Small intestine (tissue), 7 donors: ENCODE measurements at regions not wholly inside any gene's neighbourhood (a gene's known extent, or its start where the extent isn't known, plus 50 kb on each side); places are given as distances from the start of the nearest gene placed in this dataset.

Source experiments
- DNase-seq, 2 donors: peaks; one replicate each; pipeline versions ENCODE4 v3.0.0 to v3.0.0-alpha.2; 2013
- FAIRE-seq: peaks from 2 replicates; lab custom pipeline; 2012; peaks lifted over from hg19 to GRCh38; lab: Jason Lieb, UNC
- H3K27ac ChIP-seq, 3 donors: one replicate each; pipeline ENCODE4 v1.5.1; 2013; ENCODE audit warnings: low read length in 2 of 3, mild to moderate bottlenecking in 2 of 3, control low read depth in 1 of 3, inconsistent platforms in 1 of 3, low read depth in 1 of 3, moderate library complexity in 1 of 3
- H3K27me3 ChIP-seq, 3 donors: one replicate each; pipeline ENCODE4 v1.6.1; 2013; ENCODE audit warnings: low read length in 3 of 3, inconsistent platforms in 1 of 3; ENCODE audit not compliant: control insufficient read depth in 3 of 3, insufficient read depth in 3 of 3
- H3K36me3 ChIP-seq, 3 donors: one replicate each; pipeline ENCODE4 v1.6.1; 2013; ENCODE audit warnings: low read length in 3 of 3, inconsistent platforms in 1 of 3, low read depth in 1 of 3, mild to moderate bottlenecking in 1 of 3, moderate library complexity in 1 of 3; ENCODE audit not compliant: control insufficient read depth in 3 of 3, insufficient read depth in 2 of 3
- H3K4me1 ChIP-seq, 3 donors: one replicate each; pipeline ENCODE4 v1.6.1; 2013; ENCODE audit warnings: low read length in 2 of 3, inconsistent platforms in 1 of 3, low read depth in 1 of 3, mild to moderate bottlenecking in 1 of 3, moderate library complexity in 1 of 3; ENCODE audit not compliant: control insufficient read depth in 3 of 3, insufficient read depth in 2 of 3
- H3K4me3 ChIP-seq, 3 donors: one replicate each; pipeline ENCODE4 v1.5.1; 2013; ENCODE audit warnings: low read length in 3 of 3, control low read depth in 1 of 3, inconsistent platforms in 1 of 3, low read depth in 1 of 3, mild to moderate bottlenecking in 1 of 3, moderate library complexity in 1 of 3
- H3K9me3 ChIP-seq, 2 donors: one replicate each; pipeline ENCODE4 v1.6.1; 2013; ENCODE audit warnings: low read depth in 1 of 2, low read length in 1 of 2; ENCODE audit not compliant: control insufficient read depth in 2 of 2, insufficient read depth in 1 of 2
- WGBS, 3 donors: extraction: QIAGEN DNeasy Blood & Tissue Kit; methylation state at CpG; one replicate each; pipeline ENCODE4 v1.1.7; 2013; 5-methylcytosine and 5-hydroxymethylcytosine counted together
- donor health status: healthy with polysubstance abuse.
- donor health status: control.
- donor health status: control.
- donor health status: Bipolar disorder and iron deficiency.
- donor health status: healthy.

DNA sequence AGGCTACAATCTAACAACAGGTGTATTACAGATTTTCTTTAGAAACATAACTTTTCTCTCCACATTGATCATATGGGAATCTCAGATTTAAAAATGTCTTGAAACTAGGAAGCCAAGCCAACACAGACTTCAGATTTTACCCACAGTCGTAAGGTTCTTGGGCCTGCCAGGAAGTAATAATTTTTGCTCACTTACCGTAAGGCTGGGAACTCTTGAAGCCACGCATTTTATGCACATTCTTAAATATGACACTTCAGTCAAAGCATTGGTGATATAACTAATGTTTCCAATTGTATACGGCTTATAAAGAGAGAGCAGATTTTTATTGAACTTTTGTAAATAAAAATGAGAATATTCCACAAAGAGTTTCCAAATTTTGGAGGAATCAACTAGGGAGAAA lies 328.9 kb upstream of the TRPC7 start:
- Histone ChIP-seq H3K4me3 (no peak overlapping the region), H3K36me3 (no peaks in the 10 kb centered on the region), H3K27me3 (no peaks in the 10 kb centered on the region), H3K27ac (no peak overlapping the region), H3K9me3 (peaks cover 0 to under 1% of the 10 kb centered on the region in 2 donors), H3K4me1 (no peaks in the 10 kb centered on the region)
- WGBS, 3 donors: 62 to 87% (median 77%) methylated on average over 4 of the region's 4 CpGs
- FAIRE-seq: no peak
- no peak for DNase-seq

GRCh38 chr5:136689552-136689951 lies 324.2 kb upstream of the TRPC7 start:
- DNase-seq (no peak), FAIRE-seq (no peak)
- Histone ChIP-seq H3K27ac (no peak overlapping the region), H3K27me3 (no peaks in the 10 kb centered on the region), H3K4me1 (no peaks in the 10 kb centered on the region), H3K4me3 (no peak overlapping the region), H3K9me3 (peaks cover 0 to 13% of the 10 kb centered on the region in 2 donors), H3K36me3 (no peaks in the 10 kb centered on the region)
- WGBS, 3 donors: 30 to 83% (median 35%) methylated on average over 2 of the region's 2 CpGs

DNA sequence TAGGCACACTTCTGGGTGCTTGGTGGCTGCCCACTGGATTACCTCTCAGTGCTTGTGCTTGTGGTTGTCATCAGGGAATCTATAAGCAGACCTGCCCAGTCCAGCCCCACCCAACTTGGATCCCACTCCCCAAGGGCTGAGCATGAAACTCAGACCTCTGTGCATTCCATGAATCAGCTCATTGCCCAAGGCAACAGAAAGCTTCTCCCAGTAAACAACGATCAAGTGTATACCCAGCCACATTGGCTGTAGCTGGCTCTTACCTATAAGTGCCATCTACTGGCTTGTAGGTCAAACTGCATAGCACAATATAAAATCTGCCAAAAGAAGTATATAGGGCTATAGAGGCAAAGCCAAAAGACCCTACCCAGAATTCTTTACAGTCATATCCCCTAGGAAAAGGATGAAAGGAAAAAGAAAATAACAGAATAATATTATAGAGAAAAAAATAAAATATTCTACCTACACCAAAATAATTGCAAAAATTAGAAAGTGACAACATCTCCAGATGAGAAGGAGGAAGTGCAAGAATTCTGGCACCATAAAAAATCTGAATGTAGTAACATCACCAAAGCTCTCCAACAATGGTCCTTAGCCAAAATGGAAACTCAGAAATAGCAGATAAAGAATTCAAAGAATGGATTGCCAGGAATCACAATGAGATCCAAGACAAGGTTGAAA lies 321.0 kb upstream of the TRPC7 start:
- H3K36me3 ChIP-seq: no peaks in the 10 kb centered on the region
- DNase-seq: peak in 1 of 2 donors; percentile 6
- WGBS, 3 donors: 6 to 32% (median 24%) methylated on average over 1 of the region's 1 CpG
- H3K4me1 ChIP-seq: no peaks in the 10 kb centered on the region
- H3K27me3 ChIP-seq: no peaks in the 10 kb centered on the region
- no peak overlapping the region for H3K27ac ChIP-seq
- FAIRE-seq: no peak
- no peak overlapping the region for H3K4me3 ChIP-seq
- H3K9me3 ChIP-seq: peaks cover 0 to 13% of the 10 kb centered on the region in 2 donors

DNA sequence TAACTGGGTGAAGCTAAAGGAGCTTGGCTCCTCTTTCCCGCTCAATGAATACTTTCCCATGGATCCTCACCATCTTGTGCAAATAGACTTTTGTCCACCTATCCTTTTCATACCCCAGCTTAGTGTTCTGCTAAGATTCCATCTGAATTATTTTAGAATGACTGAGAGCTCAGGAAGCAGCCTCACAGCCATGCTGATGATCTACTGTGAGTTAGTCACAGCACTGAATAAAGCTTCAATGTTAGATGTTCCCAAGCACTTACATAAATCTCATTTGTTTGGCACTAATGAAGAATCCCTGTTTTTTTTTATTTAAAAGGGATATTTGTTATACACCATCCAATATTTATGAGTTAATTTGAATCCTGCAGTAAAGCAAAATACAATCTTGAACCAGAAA lies 317.6 kb upstream of the TRPC7 start:
- H3K36me3 ChIP-seq: no peaks in the 10 kb centered on the region
- peaks cover 0 to 9% of the 10 kb centered on the region in 2 donors for H3K9me3 ChIP-seq
- DNase-seq (no peak), FAIRE-seq (no peak)
- H3K27ac ChIP-seq: no peak overlapping the region
- no peak overlapping the region for H3K4me3 ChIP-seq
- no peaks in the 10 kb centered on the region for H3K4me1 ChIP-seq
- 14 to 87% (median 29%) methylated on average over 1 of the region's 1 CpG for WGBS, 3 donors
- no peaks in the 10 kb centered on the region for H3K27me3 ChIP-seq

DNA sequence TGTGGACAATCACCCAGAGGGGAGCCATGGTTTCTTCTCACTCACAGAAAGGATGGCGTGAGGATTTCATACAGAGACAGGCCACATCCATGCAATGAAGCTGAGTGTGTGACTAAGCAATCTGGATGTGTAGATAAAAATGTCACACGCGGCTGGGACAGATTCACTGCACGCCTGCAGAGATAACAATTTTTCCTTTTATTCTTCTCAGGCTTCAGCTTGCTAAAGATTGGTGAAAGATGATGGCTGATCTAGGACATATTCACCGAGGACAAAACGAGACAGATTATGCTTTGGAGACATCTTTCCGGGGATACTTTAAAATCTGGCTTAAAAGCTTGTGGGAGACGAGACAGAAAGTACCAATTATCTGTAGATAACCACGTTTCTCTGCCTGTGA lies 313.9 kb upstream of the TRPC7 start:
- 61 to 72% (median 61%) methylated on average over 9 of the region's 9 CpGs for WGBS, 3 donors
- FAIRE-seq: no peak
- Histone ChIP-seq H3K4me3 (no peak overlapping the region), H3K36me3 (no peaks in the 10 kb centered on the region), H3K4me1 (no peaks in the 10 kb centered on the region), H3K27me3 (no peaks in the 10 kb centered on the region), H3K9me3 (no peaks in the 10 kb centered on the region), H3K27ac (no peak overlapping the region)
- DNase-seq: no peak

- Histone ChIP-seq H3K36me3 (no peaks in the 10 kb centered on the region), H3K4me1 (no peaks in the 10 kb centered on the region), H3K27ac (no peak overlapping the region), H3K4me3 (no peak overlapping the region), H3K9me3 (no peaks in the 10 kb centered on the region), H3K27me3 (no peaks in the 10 kb centered on the region)
- FAIRE-seq: no peak
- WGBS, 3 donors: 79 to 86% (median 83%) methylated on average over 3 of the region's 3 CpGs
- DNase-seq: no peak
These were observed 311.9 kb upstream of the TRPC7 start for GRCh38 chr5:136677217-136677616.

DNA sequence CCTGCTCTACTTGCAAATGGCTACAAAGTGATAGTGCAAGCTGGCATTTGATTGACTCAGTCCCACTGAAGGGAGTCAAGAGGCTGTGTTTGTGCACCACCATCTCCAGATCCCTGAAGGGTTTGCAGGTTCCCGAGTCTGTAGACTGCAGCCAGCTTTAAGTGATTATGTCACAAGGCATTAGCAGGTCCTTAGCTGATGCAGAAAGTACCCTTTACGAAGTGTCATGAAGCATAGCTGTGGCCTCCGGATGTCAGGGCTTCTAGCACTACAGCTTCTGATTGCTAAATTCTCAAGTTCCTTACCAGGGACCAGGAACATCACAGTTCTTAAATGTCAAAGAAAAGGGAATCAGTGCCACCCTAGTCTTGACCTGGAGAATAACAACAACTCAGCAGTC lies 311.3 kb upstream of the TRPC7 start:
- no peak for FAIRE-seq
- Histone ChIP-seq H3K4me3 (no peak overlapping the region), H3K27ac (no peak overlapping the region), H3K4me1 (no peaks in the 10 kb centered on the region), H3K27me3 (no peaks in the 10 kb centered on the region), H3K36me3 (no peaks in the 10 kb centered on the region), H3K9me3 (no peaks in the 10 kb centered on the region)
- WGBS, 3 donors: 79 to 84% (median 80%) methylated on average over 3 of the region's 3 CpGs
- no peak for DNase-seq

- FAIRE-seq: no peak
- peak; percentile 3 to 4 for DNase-seq
- Histone ChIP-seq H3K4me1 (no peaks in the 10 kb centered on the region), H3K36me3 (no peaks in the 10 kb centered on the region), H3K4me3 (no peak overlapping the region), H3K27ac (no peak overlapping the region), H3K9me3 (no peaks in the 10 kb centered on the region), H3K27me3 (no peaks in the 10 kb centered on the region)
These were observed 310.4 kb upstream of the TRPC7 start for GRCh38 chr5:136675769-136676168.

DNA sequence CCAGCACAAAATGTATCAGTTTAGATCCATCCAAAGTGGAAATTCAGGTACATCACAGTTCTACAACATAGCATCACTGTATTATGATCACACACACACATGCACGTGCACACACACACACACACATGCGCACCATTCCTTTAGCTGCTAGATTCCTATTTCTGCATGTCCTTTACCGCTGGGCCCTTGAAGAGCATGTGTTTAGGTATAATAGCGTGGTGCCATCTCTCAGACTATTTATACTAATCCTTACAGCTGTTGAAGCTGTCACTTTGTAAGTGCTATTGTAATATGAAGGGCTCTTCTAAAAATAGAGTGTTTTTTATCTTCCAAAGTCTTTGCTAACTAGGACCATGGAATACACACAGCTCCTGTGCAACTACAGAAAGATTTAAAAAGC lies 308.8 kb upstream of the TRPC7 start:
- Histone ChIP-seq H3K27ac (no peak overlapping the region), H3K4me3 (no peak overlapping the region), H3K4me1 (no peaks in the 10 kb centered on the region), H3K27me3 (no peaks in the 10 kb centered on the region), H3K9me3 (no peaks in the 10 kb centered on the region), H3K36me3 (no peaks in the 10 kb centered on the region)
- WGBS, 3 donors: 71 to 84% (median 78%) methylated on average over 4 of the region's 4 CpGs
- FAIRE-seq: no peak
- DNase-seq: no peak
